Right lobe of liver (tissue), 6 donors: ENCODE measurements at regions not wholly inside any gene's neighbourhood (a gene's known extent, or its start where the extent isn't known, plus 50 kb on each side); places are given as distances from the start of the nearest gene placed in this dataset.

Experiments
- ATAC-seq, 4 donors: fragments of 200-7000 bp; cut with Tn5 transposase; one replicate each; pipeline ENCODE4 v1.9.1; 2020; ENCODE audit warnings: mild to moderate bottlenecking in 4 of 4, moderate library complexity in 4 of 4
- DNase-seq, 3 donors: peaks; one replicate each; pipeline ENCODE4 v3.0.0-alpha.2; 2020
- H3K27ac ChIP-seq, 3 donors: fragments of 200-600 bp; one replicate each; pipeline ENCODE4 v1.8.0; 2022
- H3K27me3 ChIP-seq, 2 donors: fragments of 200-600 bp; one replicate each; pipeline ENCODE4 v1.8.0; 2022
- H3K36me3 ChIP-seq, 4 donors: fragments of 200-600 bp; sonication (generic) in 1 of 4; one replicate each; pipeline versions ENCODE4 v1.5.1 to v1.8.0; 2017 to 2022; ENCODE audit warnings: control low read depth in 1 of 4
- H3K4me1 ChIP-seq, 4 donors: fragments of 200-600 bp; sonication (generic) in 1 of 4; one replicate each; pipeline versions ENCODE4 v1.5.1 to v1.8.0; 2017 to 2022; ENCODE audit warnings: control low read depth in 1 of 4
- H3K4me3 ChIP-seq, 3 donors: fragments of 200-600 bp; one replicate each; pipeline ENCODE4 v1.8.0; 2022
- H3K9me3 ChIP-seq, 4 donors: fragments of 200-600 bp; sonication (generic) in 1 of 4; one replicate each; pipeline versions ENCODE4 v1.5.1 to v1.8.0; 2017 to 2022; ENCODE audit warnings: control low read depth in 1 of 4
- CTCF ChIP-seq, 4 donors: fragments of 200-600 bp in 3 of 4; fragments of 450-650 bp in 1 of 4; IDR thresholded peaks; one replicate each; pipeline versions ENCODE4 v1.5.1 to v1.8.0; 2016 to 2022; ENCODE audit warnings: antibody characterized with exemption in 4 of 4, mild to moderate bottlenecking in 2 of 4
- POLR2A ChIP-seq: fragments of 450-650 bp; IDR thresholded peaks from one replicate; pipeline ENCODE4 v1.6.1; 2017; ENCODE audit warnings: antibody characterized with exemption, mild to moderate bottlenecking
- WGBS: methylation state at CpG from one replicate; pipeline ENCODE4 v1.1.6; 2018; ENCODE audit warnings: low coverage, low lambda C conversion rate; ENCODE audit not compliant: insufficient coverage; ENCODE audit errors: missing lambda C conversion rate; 5-methylcytosine and 5-hydroxymethylcytosine counted together
- intact Hi-C, 2 donors: fragments of 100-400 bp; cut with DNase I; formaldehyde crosslinking; loops; one replicate each; pipeline versions ENCODE4 v1.11.2 to v1.14.1; 2022
- donor health status: DM: no; HTN: yes; CAD: no.
- donor health status: DM: no; HTN: no; CAD: no.
- donor health status: DM: no; HTN: no; CAD: no.
- donor health status: DM: no; HTN: yes; CAD: no.
- donor health status: DM: no; HTN: yes; CAD: no.

GRCh38 chr17:22462461-22462860 lies 770.1 kb downstream of the KCNJ18 start:
- Histone ChIP-seq H3K9me3 (no peaks in the 10 kb centered on the region), H3K4me1 (no peaks in the 10 kb centered on the region), H3K36me3 (no peaks in the 10 kb centered on the region), H3K27ac (no peak overlapping the region), H3K4me3 (no peak overlapping the region), H3K27me3 (no peaks in the 10 kb centered on the region)
- TF ChIP-seq CTCF (IDR thresholded peaks at IDR 0.05), result no peak
- no peak for TF ChIP-seq POLR2A
- intact Hi-C loops, result no loop called here
- WGBS, result 64% methylated on average over 3 of the region's 6 CpGs
- no peak for DNase-seq
- no peak for ATAC-seq

- no peak overlapping the region for H3K4me3 ChIP-seq
- no peaks in the 10 kb centered on the region for H3K27me3 ChIP-seq
- no peaks in the 10 kb centered on the region for H3K9me3 ChIP-seq
- TF ChIP-seq POLR2A (no peak), CTCF (IDR thresholded peaks at IDR 0.05) (no peak)
- intact Hi-C loops, result no loop called here
- ATAC-seq (no peak), DNase-seq (no peak)
- no peak overlapping the region for H3K27ac ChIP-seq
- WGBS, result 54% methylated on average over 13 of the region's 13 CpGs
- H3K4me1 ChIP-seq, result no peaks in the 10 kb centered on the region
- no peaks in the 10 kb centered on the region for H3K36me3 ChIP-seq
Measured at GRCh38 chr17:22463110-22463850, 771.0 kb downstream of the KCNJ18 start.

GRCh38 chr17:22464041-22464440 lies 771.7 kb downstream of the KCNJ18 start:
- H3K9me3 ChIP-seq, result no peaks in the 10 kb centered on the region
- ATAC-seq (no peak), DNase-seq (no peak)
- H3K36me3 ChIP-seq, result no peaks in the 10 kb centered on the region
- intact Hi-C loops, result no loop called here
- WGBS, result 55% methylated on average over 6 of the region's 6 CpGs
- no peaks in the 10 kb centered on the region for H3K4me1 ChIP-seq
- H3K4me3 ChIP-seq, result no peak overlapping the region
- H3K27me3 ChIP-seq, result no peaks in the 10 kb centered on the region
- no peak overlapping the region for H3K27ac ChIP-seq
- TF ChIP-seq CTCF (IDR thresholded peaks at IDR 0.05) (no peak), POLR2A (no peak)

GRCh38 chr17:22467720-22468119 lies 775.4 kb downstream of the KCNJ18 start:
- H3K27ac ChIP-seq, result no peak overlapping the region
- no peaks in the 10 kb centered on the region for H3K27me3 ChIP-seq
- no peak for DNase-seq
- TF ChIP-seq POLR2A, result no peak
- TF ChIP-seq CTCF (IDR thresholded peaks at IDR 0.05), result no peak
- H3K36me3 ChIP-seq, result no peaks in the 10 kb centered on the region
- no peaks in the 10 kb centered on the region for H3K9me3 ChIP-seq
- intact Hi-C loops, result no loop called here
- ATAC-seq, result no peak
- no peak overlapping the region for H3K4me3 ChIP-seq
- no peaks in the 10 kb centered on the region for H3K4me1 ChIP-seq
- 46% methylated on average over 3 of the region's 5 CpGs for WGBS
